Endometrial microvascular endothelial cells (primary cell): ENCODE measurements at regions not wholly inside any gene's neighbourhood (a gene's known extent, or its start where the extent isn't known, plus 50 kb on each side); places are given as distances from the start of the nearest gene placed in this dataset.

Experiments
- in situ Hi-C: cut with HindIII; loops from 2 replicates; pipeline ENCODE4 v1.10.0; 2017; ENCODE audit warnings: low sequenced_read_pairs, low pct_unique_long_range_greater_than_20kb; ENCODE audit errors: inconsistent ontology term

DNA sequence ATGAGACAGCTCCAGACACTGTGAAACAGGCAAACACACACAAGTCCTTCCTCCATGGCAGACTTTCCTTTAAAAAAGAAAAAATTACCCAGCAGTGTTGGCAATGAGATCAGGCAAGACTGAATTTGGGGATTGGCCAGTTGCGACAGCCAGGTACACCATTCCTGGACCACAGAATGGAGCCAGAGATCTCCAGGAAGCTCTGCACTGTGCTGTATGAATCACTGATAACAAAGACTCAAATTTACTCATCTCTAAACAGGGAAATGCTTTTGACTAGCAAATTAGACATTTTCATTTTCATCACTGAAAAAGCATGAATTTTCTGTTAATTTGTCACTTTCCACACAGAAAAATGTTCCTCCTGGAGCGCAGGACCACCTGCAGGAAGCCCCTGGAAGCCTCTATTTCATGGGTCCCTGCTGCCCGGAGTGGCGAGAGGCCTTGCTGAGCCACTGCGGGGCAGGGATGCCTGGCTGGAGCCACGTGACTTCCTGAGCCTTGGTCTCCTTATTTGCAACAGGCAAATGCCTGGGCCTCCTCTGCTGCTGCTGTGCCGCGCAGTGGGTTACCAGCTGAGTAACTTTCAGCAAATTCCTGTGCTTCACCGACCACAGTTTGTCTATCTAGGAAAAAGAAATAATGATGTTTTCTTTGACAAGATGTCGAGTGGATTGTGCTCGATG is 185.9 kb upstream of the ZNF618 start:
- in situ Hi-C loops, result no loop called here

DNA sequence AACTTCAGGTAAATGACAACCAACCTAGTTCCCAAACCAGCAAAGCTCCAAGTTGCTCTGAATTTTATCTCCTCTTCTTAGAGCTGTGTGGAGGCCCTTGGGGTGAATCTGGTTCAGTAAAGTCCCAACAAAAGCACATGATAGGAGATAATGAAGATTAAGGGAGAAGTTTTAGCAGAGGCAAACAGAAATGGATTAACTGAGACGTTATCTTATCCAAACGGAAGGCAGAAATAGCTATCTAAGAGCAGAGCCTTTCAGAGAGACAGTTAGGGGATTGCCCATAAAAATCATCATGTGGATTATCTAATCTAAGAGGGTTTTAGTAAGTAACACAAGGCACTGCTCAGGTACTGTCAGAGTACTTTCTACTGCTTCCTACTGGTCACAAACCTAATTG is 183.9 kb upstream of the ZNF618 start:
- in situ Hi-C loops, result no loop called here

DNA sequence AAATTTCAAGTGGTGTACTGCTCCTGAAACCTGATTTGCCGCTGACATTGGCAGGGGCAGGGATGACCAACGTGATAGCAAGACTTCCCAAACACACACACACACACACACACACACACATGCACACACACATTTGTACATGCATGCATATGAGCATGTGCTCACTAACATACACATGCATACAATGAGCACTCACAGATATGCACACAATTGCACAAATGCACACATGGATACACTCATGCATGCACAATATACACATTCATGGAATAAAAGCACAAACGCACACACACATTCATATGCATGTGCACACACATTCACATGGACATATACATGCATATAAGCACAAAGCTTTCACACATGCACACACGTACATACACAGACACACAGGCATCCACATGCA is 181.2 kb upstream of the ZNF618 start:
- in situ Hi-C loops, result no loop called here

DNA sequence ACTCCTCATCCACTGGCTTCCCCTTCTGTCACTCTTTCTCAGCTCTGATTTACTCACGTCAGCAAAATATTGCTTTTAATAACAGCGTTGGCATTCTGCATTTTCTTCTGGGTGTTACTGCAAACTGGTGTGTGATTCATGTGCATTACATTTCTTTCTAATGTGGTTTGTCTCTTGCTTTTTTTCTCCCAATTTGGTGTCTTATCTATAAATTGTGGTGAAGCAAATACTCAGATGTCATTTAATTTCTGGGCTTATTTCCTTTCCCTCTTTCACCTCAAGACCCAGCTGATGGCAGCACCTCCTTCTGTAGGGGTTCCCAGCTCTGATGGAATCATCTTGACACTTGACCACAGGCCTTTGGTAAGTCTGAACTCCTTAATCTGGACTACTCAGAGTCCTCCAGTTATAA is 180.7 kb upstream of the ZNF618 start:
- in situ Hi-C loops, result no loop called here

DNA sequence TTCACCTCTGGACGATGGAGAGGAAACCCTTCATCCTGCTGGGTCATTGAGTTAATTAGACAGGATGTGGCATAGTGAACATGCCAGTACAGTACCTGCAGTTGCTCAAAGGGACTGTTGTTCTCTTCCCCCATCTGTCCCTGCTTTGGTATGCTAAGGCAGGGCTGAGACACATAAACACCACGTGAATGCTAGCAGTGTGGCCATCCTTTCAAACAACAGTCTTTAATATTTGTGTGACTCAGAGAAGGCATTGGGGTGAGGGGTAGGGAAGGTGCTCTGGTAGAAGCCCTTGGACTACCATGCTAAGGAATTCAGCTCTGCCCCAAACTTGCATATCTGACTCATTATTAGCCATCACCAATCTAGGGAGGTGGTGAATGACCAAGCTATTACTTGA is 180.2 kb upstream of the ZNF618 start:
- in situ Hi-C loops, result no loop called here

DNA sequence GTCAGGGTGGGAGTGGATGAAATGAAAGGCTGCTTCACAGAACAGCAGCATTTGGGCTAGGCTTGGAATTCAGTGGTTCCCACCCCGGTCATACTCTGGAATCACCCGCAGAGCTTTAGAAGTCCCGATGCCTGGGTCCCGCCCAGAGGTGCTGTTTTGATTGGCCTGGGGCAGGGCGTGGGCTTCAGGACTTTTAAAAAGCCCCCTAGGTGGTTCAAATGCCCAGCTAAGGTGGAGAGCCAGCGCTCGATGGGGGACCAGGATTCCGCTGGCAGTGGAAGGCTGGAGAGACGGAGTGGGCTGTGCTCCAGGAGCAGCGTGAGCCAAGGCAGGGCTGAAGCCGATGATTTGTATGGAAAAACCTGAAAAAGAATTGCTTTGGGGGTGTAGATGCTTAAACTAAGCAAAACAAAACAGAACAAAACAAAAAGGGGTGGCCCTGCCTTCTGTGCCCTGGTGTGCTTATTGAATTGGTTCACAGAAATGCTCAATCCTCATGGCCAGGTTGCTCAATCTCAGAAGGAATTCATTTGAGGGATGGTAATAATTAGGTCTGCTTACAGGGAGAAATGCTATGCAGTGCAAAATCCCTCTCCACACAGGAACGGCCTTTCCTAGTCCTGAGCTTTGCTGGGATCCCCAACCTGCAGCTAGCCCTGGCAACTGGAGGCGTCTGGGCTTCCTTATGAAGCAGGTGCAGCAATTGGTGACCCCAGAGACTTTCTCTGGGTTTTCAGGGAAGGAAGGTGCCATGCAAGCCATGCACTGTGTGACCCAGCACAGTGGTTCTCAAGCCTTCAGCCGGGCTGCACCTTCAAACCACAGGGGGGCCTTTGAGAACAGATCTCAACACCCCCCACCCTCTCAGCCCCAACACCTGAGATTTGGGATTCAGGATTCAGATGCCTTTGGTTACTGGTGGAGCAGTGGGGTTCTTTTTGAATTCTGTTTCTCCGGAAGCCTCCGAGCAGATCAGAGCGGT is 174.0 kb upstream of the ZNF618 start:
- in situ Hi-C loops, result no loop called here

DNA sequence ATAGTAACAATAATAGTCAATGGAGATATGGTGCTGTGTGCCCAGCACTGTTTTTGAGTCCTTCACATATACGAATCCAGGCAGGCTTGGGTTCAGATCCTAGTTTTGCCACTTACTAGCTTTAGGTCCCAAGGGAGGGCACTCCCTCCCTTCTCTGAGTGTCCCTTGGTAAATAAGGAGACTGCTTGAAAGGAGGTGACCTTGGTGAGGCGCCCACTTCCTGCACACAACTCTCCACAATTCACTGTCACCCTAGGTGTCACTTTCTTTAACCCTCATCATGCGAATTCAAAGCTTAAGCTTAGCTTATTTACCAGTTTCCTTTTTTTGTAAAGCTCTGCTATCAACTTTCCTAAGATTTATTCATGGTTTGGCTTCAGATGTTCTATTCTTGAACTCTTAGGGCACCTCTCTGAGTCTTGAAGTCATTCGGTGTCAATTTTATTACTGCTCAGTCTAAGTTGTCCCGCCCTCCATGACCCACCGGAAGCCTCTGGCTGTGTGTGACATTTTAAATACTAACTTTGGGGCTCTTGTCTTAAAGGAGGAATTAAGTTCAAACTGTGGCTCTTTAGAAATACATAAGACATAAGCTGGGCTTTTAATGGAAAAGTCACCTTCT is 170.7 kb upstream of the ZNF618 start:
- in situ Hi-C loops, result no loop called here

DNA sequence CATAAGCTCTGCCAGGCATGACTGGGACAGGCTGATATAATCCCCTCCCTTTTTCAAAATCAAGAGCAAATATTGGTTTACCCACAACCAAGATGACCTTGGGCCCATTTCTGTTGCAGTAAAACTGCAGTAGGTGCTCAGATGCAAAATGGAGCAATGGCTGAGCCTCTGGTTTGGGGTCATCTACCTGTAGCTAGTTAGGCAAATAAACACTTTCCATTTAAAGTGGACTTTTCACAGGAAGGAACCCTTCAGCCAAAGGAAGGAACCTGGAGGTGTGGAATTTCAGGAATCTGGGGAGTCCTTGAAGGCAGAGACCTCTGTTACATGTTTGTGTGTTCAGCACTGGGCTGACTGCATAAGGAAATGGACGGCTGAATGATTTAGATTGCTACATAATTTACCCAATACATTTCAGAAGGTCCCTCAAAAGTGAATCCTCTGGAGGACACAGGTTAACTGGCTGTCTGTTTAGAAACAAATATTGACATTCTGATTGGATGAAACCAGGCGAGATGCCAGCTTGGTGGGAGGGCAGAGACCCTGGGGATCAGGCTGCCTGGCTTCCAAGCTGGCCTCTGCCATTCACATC is 170.1 kb upstream of the ZNF618 start:
- in situ Hi-C loops, result no loop called here

DNA sequence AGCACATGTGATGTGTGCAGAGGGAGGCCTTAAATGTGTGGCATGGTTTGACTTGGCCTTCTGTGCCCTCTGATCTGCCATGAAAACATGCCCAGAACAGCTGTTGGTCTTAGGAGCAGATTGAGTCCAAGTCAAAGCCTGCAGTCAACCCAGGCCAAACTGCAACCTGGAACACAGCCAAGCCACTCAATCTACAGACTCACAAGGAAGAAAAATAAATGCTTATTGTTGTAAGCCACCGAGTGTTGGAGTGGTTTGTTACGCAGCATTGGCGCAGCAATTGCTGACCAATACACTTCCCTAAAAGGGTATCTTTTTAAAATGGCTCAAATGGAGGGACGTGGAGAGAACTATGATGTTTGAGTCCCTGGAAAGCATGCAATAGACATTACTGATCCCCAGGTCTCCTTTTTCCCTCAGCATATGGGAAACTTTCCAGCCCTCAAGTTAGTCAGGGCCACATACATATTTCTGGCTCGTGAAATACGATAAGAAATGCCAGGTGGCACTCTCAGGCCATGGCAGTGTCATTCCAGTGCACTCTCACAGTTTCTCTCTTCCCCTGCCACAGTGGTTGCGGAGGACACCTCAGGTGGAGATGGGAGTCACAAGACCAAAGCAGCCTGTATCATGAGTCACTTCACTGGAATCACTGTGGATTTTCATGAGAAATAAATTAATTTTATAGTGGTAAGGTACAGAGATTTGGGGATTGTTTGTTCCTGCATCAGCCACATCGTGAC is 168.0 kb upstream of the ZNF618 start:
- in situ Hi-C loops, result no loop called here

DNA sequence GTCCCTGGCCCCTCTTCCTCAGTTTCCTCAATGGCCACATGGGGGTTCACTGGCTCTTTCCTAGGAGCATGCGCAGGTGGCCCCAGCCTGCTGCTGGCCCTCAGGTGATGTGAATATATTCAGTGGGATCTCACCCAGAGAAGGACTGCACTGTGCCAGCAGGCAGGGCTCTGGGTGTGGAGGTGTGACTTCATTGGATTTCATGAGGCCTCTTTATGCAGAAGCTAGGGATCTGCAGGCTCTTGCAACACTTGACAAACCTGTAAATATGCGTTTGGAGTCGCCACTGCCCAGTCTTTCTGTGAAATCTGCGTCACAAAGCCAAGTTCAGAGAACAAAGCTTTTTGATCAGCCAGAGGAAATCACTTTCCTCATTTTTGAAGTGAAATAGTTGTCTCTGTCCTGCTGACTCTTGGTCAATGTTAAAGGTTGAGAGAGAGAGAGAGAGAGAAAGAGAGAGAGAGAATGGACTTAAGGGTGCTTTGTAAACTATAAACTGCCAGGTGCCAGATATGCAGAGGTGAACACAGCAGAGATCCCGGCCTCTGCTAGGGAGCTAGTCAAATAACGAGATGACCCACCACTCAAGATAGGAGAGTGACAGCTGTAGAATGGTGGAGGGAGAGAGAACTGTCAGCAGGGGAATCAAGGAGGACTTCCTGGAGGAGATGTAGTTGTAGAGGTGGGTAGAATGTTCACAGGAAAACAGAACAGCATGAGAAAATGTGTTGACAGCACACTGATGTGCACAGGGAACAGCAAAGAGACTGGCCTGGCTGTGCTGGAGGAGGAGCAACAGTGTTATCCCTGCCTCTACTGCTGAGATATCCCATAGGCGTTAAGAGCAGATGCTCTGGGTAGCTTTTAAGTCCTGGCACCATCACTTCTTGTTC is 167.0 kb upstream of the ZNF618 start:
- in situ Hi-C loops, result no loop called here

DNA sequence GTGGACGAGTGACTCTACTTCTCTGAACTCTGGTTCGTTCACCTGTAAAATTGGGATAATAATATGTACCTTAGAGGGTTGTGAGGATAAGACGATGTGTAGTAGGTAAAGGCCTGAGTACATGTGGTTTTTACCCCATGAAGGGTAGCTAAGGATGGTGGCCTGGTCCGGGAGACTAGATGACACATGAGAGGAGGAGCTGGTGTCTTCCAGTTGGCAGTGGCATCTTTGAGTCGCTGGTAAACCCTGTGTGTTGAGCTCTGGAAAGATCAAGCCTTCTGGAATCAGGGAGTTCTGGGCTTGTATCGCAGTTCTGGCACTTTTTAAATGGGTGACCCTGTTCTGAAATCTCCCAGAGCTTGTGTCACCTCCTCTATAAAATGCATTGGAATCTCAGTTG is 166.4 kb upstream of the ZNF618 start:
- in situ Hi-C loops, result no loop called here

DNA sequence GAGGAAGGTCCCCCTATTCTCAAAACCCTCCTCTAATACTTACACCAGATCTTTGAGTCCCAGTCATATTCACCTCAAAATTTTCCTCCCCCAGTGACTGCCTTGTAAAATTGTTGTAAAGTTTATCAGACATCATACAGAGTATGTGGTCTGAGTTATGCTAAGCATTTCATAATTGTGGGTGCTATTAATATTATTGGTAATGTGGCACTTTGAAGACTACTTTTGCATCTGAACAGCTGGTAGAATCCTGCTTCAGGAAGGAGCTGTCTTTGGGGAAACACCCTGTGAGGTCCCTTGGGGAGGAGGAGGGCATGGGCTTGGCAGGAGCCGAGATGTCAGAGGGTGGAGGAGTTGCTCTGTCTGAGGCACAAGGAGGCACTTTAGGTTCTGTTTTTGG is 164.9 kb upstream of the ZNF618 start:
- in situ Hi-C loops, result no loop called here

DNA sequence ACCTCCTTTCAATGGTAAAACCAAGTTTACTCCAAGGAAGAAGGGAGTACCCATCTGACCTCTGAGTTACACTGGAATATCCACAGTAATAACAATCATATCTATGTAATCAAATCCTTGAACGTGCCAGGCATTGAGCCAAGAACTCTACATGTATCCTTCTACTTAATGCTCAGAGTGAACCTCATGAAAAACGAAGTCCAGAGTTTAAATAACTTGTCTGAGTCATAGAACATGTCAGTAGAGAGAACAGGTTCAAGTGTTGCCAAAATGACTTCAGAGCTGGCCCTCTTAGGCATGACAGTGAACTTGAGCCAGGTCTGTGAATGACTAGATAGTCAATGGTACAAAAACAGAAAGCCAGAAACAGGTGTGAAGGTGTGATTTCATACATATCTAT is 164.1 kb upstream of the ZNF618 start:
- in situ Hi-C loops, result no loop called here

DNA sequence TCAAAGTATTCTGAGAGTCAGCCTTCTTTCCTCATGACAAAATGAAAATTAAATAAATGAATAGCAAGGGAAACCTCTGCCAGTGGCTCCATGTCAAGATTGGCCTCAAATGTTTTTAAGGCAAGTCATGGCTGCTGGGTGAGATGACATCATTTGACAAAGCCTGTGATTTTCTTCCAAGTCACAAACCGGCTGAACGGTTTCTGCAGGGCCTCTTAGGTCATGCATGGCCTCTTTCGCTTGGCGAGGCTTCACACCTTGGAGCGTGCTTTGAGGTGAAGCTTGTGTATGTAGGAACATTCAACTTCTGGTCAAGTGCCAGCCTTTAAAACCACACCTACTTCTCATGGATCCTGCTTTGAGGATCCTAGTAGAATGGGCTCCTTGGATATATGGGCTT is 161.0 kb upstream of the ZNF618 start:
- in situ Hi-C loops, result no loop called here

DNA sequence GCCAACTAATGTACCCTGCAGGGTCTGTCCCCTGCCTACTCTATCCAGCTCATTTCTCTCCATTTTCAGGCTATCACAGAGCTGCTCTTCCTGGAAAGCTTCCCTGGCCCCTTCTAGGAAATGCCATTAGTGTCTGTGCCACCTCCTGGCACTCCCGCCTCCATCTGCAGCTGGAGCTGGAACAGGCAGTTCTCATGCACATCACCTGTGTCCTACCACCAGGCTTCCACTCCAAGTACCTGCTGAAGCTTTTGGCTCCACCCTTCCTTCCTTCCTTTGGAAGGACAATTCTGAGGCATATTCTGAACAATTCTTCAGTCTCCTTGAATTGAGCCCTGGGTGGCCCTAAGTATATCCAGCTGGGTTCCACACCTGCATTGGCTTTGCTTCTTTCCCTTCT is 156.2 kb upstream of the ZNF618 start:
- in situ Hi-C loops, result no loop called here

DNA sequence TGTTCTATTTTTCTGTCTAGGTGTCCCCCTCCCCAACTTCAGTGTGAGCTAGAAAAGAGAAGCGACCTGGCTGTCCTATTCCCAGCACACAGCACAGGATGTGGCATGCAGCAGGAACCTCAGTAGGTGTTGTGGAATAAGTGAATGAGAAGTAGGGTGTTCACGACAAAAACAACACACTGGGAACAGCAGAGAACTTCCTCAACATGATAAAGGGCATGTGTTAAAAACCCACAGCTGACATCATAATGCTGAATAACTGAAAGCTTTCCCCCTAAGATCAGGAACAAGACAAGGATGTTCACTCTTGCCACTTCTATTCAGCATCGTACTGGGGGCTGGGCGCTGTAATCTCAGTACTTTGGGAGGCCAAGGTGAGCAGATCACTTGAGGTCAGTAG is 155.6 kb upstream of the ZNF618 start:
- in situ Hi-C loops, result no loop called here

DNA sequence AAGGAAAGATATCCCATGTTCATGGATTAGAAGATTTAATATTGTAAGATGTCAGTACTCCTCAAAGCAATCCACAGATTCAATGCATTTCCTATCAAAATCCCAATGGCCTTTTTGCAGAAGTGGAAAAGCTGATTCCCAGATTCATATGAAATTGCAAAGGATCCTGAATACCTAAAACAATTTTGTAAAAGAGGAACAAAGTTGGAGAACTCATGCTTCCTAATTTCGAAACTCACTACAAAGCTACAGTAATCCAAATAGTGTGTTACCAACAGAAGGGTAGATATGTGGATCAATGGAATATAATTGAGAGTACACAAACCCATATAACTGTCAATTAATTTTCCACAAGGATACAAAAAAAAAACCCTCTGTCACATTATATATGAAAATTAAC is 154.3 kb upstream of the ZNF618 start:
- in situ Hi-C loops, result no loop called here

DNA sequence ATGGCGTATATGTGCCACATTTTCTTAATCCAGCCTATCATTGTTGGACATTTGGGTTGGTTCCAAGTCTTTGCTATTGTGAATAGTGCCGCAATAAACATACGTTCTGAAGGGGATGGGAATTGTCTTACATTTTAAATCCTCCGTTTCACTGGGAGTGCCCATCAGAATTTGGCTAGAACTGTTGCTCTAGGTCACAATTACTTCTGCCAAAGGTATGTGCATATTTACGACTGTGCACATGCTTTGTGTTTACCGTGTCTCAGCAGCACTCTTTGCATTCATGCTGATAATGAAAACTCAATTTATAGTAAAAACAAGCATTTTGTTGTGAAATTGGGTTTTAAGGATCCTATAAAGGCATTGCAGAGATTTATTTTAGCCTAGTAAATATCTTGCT is 151.9 kb upstream of the ZNF618 start:
- in situ Hi-C loops, result no loop called here
